Uterus (tissue), 2 donors: ENCODE measurements at regions not wholly inside any gene's neighbourhood (a gene's known extent, or its start where the extent isn't known, plus 50 kb on each side); places are given as distances from the start of the nearest gene placed in this dataset.

Source experiments
- POLR2A ChIP-seq, 2 donors: fragments of 450-650 bp; IDR thresholded peaks; one replicate each; pipeline ENCODE4 v1.6.1; 2016; ENCODE audit warnings: antibody characterized with exemption in 2 of 2, mild to moderate bottlenecking in 1 of 2, moderate library complexity in 1 of 2
- TF ChIP-seq, protein P1 (sequence below), 4 experiments: fragments of 200-600 bp in 2 of 4; fragments of 450-650 bp in 2 of 4; sonication (generic) in 2 of 4; IDR thresholded peaks; one replicate each; pipeline ENCODE4 v1.5.1; 2016 to 2019; ENCODE audit warnings: antibody characterized with exemption in 4 of 4, mild to moderate bottlenecking in 2 of 4, moderate library complexity in 1 of 4

DNA sequence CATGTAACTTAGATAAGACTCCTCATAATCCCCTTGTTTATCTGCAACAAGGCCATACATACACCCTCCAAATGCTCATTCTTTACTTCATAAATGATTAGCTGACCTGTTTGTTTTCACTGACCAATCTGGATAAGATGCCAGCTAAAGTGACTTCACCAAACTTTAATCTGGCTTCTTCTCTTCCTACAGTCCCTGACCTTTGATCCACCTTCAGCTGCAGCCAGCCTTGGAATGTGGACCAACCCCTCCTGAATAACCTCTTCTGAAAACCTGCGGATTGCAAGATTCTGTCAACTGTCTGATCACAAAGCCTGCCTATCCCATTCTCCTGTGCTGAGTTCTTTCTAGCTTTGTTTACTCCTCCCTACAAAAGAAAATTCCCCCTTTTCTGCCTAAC, 476.8 kb downstream of the LRRC70 start:
- TF ChIP-seq POLR2A (IDR thresholded peaks at IDR 0.05) = no peak
- TF ChIP-seq, protein P1, sequence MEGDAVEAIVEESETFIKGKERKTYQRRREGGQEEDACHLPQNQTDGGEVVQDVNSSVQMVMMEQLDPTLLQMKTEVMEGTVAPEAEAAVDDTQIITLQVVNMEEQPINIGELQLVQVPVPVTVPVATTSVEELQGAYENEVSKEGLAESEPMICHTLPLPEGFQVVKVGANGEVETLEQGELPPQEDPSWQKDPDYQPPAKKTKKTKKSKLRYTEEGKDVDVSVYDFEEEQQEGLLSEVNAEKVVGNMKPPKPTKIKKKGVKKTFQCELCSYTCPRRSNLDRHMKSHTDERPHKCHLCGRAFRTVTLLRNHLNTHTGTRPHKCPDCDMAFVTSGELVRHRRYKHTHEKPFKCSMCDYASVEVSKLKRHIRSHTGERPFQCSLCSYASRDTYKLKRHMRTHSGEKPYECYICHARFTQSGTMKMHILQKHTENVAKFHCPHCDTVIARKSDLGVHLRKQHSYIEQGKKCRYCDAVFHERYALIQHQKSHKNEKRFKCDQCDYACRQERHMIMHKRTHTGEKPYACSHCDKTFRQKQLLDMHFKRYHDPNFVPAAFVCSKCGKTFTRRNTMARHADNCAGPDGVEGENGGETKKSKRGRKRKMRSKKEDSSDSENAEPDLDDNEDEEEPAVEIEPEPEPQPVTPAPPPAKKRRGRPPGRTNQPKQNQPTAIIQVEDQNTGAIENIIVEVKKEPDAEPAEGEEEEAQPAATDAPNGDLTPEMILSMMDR (IDR thresholded peaks at IDR 0.05) = no peak
